DND-41 (cell line): ENCODE measurements at regions not wholly inside any gene's neighbourhood (a gene's known extent, or its start where the extent isn't known, plus 50 kb on each side); places are given as distances from the start of the nearest gene placed in this dataset.

Experiments used
- ATAC-seq: fragments of 200-7000 bp; cut with Tn5 transposase; 3 replicates; pipeline ENCODE4 v1.9.1; 2021; ENCODE audit warnings: low read depth; ENCODE audit not compliant: insufficient read depth
- DNase-seq: peaks from one replicate; pipeline ENCODE4 v3.0.0-alpha.2; 2020
- H2AFZ ChIP-seq: 2 replicates; pipeline ENCODE4 v1.6.0; 2012; ENCODE audit warnings: low read depth, low read length
- H3K27ac ChIP-seq: 2 replicates; pipeline ENCODE4 v1.5.1; 2012; ENCODE audit warnings: low read length, inconsistent platforms
- H3K27me3 ChIP-seq: fragments of 200-600 bp; sonication (generic); 2 replicates; pipeline ENCODE4 v1.6.0; 2012; ENCODE audit warnings: low read length, mild to moderate bottlenecking, inconsistent platforms; ENCODE audit not compliant: insufficient read depth, poor library complexity
- H3K36me3 ChIP-seq: 2 replicates; pipeline ENCODE4 v1.5.1; 2012; ENCODE audit warnings: low read length, inconsistent platforms; ENCODE audit not compliant: insufficient read depth
- H3K4me1 ChIP-seq: 2 replicates; pipeline ENCODE4 v1.5.1; 2012; ENCODE audit warnings: mild to moderate bottlenecking, low read length; ENCODE audit not compliant: insufficient read depth
- H3K4me2 ChIP-seq: 2 replicates; pipeline ENCODE4 v1.6.0; 2012; ENCODE audit warnings: mild to moderate bottlenecking, moderate library complexity, low read length, inconsistent platforms; ENCODE audit not compliant: insufficient read depth
- H3K4me3 ChIP-seq, 2 experiments: fragments of 200-600 bp in 1 of 2; shearing (Covaris generic) in 1 of 2; 2 replicates each; pipeline ENCODE4 v1.5.1; 2012 to 2016; ENCODE audit warnings: inconsistent platforms in 2 of 2, low read length in 2 of 2, mild to moderate bottlenecking in 2 of 2, low read depth in 1 of 2, moderate library complexity in 1 of 2
- H3K79me2 ChIP-seq: 2 replicates; pipeline ENCODE4 v1.6.0; 2012; ENCODE audit warnings: low read length, inconsistent platforms; ENCODE audit not compliant: insufficient read depth
- H3K9ac ChIP-seq: 2 replicates; pipeline ENCODE4 v1.6.0; 2012; ENCODE audit warnings: low read depth, mild to moderate bottlenecking, inconsistent platforms, low read length, moderate library complexity
- H3K9me3 ChIP-seq: 2 replicates; pipeline ENCODE4 v1.5.1; 2012; ENCODE audit warnings: low read length, moderate library complexity, mild to moderate bottlenecking, inconsistent platforms; ENCODE audit not compliant: insufficient read depth, severe bottlenecking
- H4K20me1 ChIP-seq: 2 replicates; pipeline ENCODE4 v1.6.0; 2012; ENCODE audit warnings: low read length; ENCODE audit not compliant: insufficient read depth
- CTCF ChIP-seq: IDR thresholded peaks from 2 replicates; pipeline ENCODE4 v1.5.1; 2012; ENCODE audit warnings: borderline replicate concordance, low read length, moderate library complexity, mild to moderate bottlenecking; ENCODE audit not compliant: poor library complexity, severe bottlenecking; ENCODE audit errors: extremely low read depth
- EZH2 ChIP-seq: IDR thresholded peaks from 3 replicates; pipeline ENCODE4 v1.6.1; 2012; ENCODE audit warnings: borderline replicate concordance, low read depth, mild to moderate bottlenecking, moderate library complexity, low read length, inconsistent platforms; ENCODE audit not compliant: severe bottlenecking

DNA sequence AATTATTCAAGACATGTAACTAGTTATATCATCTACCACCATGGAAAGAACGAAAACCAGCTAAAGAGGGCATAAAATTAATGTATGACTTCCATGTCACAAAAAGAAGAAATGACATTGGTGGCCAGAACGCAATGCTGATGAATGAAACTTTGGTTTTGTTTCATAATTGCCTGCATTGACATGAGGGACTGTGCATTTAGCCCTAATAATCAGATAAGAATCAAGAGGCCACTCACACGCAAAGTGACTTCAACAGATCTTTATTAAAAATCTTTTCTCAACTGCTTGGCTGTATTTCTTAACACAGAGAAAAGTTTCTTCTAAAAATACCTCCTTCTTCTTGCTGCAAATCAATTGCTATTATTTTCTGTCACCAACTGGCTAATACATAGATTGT, 184.7 kb upstream of the RUNX1 start:
- Histone ChIP-seq H3K9ac (no peak overlapping the region), H2AFZ (no peak overlapping the region), H3K9me3 (no peaks in the 10 kb centered on the region), H3K27ac (no peak overlapping the region), H3K36me3 (no peaks in the 10 kb centered on the region), H4K20me1 (no peaks in the 10 kb centered on the region), H3K4me1 (peaks cover 27% of the 10 kb centered on the region), H3K4me3 (no peak overlapping the region), H3K79me2 (no peaks in the 10 kb centered on the region), H3K4me2 (no peak overlapping the region), H3K27me3 (no peaks in the 10 kb centered on the region)
- ATAC-seq (no peak), DNase-seq (no peak)
- TF ChIP-seq CTCF (no peak), EZH2 (no peak)

GRCh38 chr21:35232545-35233176, 183.6 kb upstream of the RUNX1 start:
- Histone ChIP-seq H3K9me3 (no peaks in the 10 kb centered on the region), H3K4me2 (no peak overlapping the region), H3K4me1 (peaks cover 31% of the 10 kb centered on the region), H2AFZ (no peak overlapping the region), H3K4me3 (no peak overlapping the region), H3K36me3 (no peaks in the 10 kb centered on the region), H3K27me3 (no peaks in the 10 kb centered on the region), H3K27ac (no peak overlapping the region), H4K20me1 (no peaks in the 10 kb centered on the region), H3K79me2 (no peaks in the 10 kb centered on the region), H3K9ac (no peak overlapping the region)
- ATAC-seq (no peak), DNase-seq (no peak)
- TF ChIP-seq CTCF (no peak), EZH2 (no peak)

GRCh38 chr21:35231090-35231489, 182.0 kb upstream of the RUNX1 start:
- H3K27me3 ChIP-seq, result no peaks in the 10 kb centered on the region
- no peak overlapping the region for H3K4me2 ChIP-seq

More at GRCh38 chr21:35231090-35231489, 182.0 kb upstream of the RUNX1 start:
- no peak overlapping the region for H3K27ac ChIP-seq
- no peak overlapping the region for H3K4me3 ChIP-seq
- no peaks in the 10 kb centered on the region for H3K9me3 ChIP-seq
- no peaks in the 10 kb centered on the region for H3K79me2 ChIP-seq
- H3K4me1 ChIP-seq, result peaks cover 40% of the 10 kb centered on the region
- H4K20me1 ChIP-seq, result no peaks in the 10 kb centered on the region
- H3K9ac ChIP-seq, result no peak overlapping the region
- no peak for TF ChIP-seq CTCF
- no peak for TF ChIP-seq EZH2
- ATAC-seq, result no peak
- H2AFZ ChIP-seq, result no peak overlapping the region
- no peaks in the 10 kb centered on the region for H3K36me3 ChIP-seq
- no peak for DNase-seq
